Spleen (tissue), 11 donors: ENCODE measurements at regions not wholly inside any gene's neighbourhood (a gene's known extent, or its start where the extent isn't known, plus 50 kb on each side); places are given as distances from the start of the nearest gene placed in this dataset.

Source experiments
- DNase-seq: peaks from one replicate; pipeline ENCODE4 v3.0.0-alpha.2; 2020
- H3K27ac ChIP-seq, 8 donors: fragments of 200-600 bp; sonication (generic) in 7 of 8; 1 replicate in 4 of 8; 2 replicates in 4 of 8; pipeline versions ENCODE4 v1.5.0 to v1.8.0; 2016 to 2021; ENCODE audit warnings: inconsistent platforms in 4 of 8, mild to moderate bottlenecking in 4 of 8, moderate library complexity in 1 of 8
- H3K27me3 ChIP-seq, 7 donors: fragments of 200-600 bp; sonication (generic) in 6 of 7; replicated peaks in 1 of 7; 1 replicate in 4 of 7; 2 replicates in 3 of 7; pipeline versions ENCODE4 v1.5.0 to v1.8.0; 2016 to 2021; ENCODE audit warnings: inconsistent platforms in 3 of 7, mild to moderate bottlenecking in 1 of 7
- H3K36me3 ChIP-seq, 6 donors: fragments of 200-600 bp; sonication (generic) in 5 of 6; 1 replicate in 4 of 6; 2 replicates in 2 of 6; pipeline versions ENCODE4 v1.5.0 to v1.8.0; 2016 to 2021; ENCODE audit warnings: inconsistent platforms in 2 of 6
- H3K4me1 ChIP-seq, 6 donors: fragments of 200-600 bp; sonication (generic) in 5 of 6; 1 replicate in 3 of 6; 2 replicates in 3 of 6; pipeline versions ENCODE4 v1.5.0 to v1.8.0; 2016 to 2021; ENCODE audit warnings: inconsistent platforms in 3 of 6
- H3K4me3 ChIP-seq, 8 donors: fragments of 200-600 bp; sonication (generic) in 7 of 8; 1 replicate in 4 of 8; 2 replicates in 4 of 8; pipeline versions ENCODE4 v1.5.0 to v1.8.0; 2016 to 2021; ENCODE audit warnings: inconsistent platforms in 4 of 8, mild to moderate bottlenecking in 4 of 8, moderate library complexity in 2 of 8
- H3K9me3 ChIP-seq, 8 donors: fragments of 200-600 bp; sonication (generic) in 7 of 8; 1 replicate in 4 of 8; 2 replicates in 4 of 8; pipeline versions ENCODE4 v1.5.0 to v1.8.0; 2016 to 2021; ENCODE audit warnings: inconsistent platforms in 4 of 8
- CTCF ChIP-seq, 11 experiments: fragments of 200-600 bp in 7 of 11; fragments of 450-650 bp in 4 of 11; sonication (generic) in 4 of 11; IDR thresholded peaks in 8 of 11; conservative IDR thresholded peaks in 3 of 11; 1 replicate in 7 of 11; 2 replicates in 4 of 11; pipeline versions ENCODE4 v1.4.0 to v1.8.0; 2016 to 2021; ENCODE audit warnings: antibody characterized with exemption in 11 of 11, inconsistent platforms in 4 of 11, mild to moderate bottlenecking in 1 of 11
- POLR2A ChIP-seq, 3 donors: fragments of 450-650 bp; IDR thresholded peaks; one replicate each; pipeline ENCODE4 v1.5.1; 2017; ENCODE audit warnings: antibody characterized with exemption in 3 of 3, mild to moderate bottlenecking in 1 of 3
- POLR2AphosphoS5 ChIP-seq, 3 donors: sonication (generic); formaldehyde crosslinking; IDR thresholded peaks; one replicate each; pipeline ENCODE4 v1.5.1; 2017; ENCODE audit warnings: antibody characterized with exemption in 3 of 3
- WGBS, 5 donors: extraction: QIAGEN DNeasy Blood & Tissue Kit in 3 of 5; methylation state at CpG; one replicate each; pipeline versions ENCODE4 v1.1.5 to v1.1.7; 2013 to 2018; 5-methylcytosine and 5-hydroxymethylcytosine counted together
- intact Hi-C: fragments of 100-400 bp; cut with DNase I; formaldehyde crosslinking; loops from one replicate; pipeline ENCODE4 v1.15.0; 2023; ENCODE audit warnings: low total_unique reads
- donor health status: healthy with polysubstance abuse.
- donor health status: DM: no; HTN: no; CAD: no; lungs with moderate emphysema.
- donor health status: DM: no; HTN: no; CAD: no.
- donor health status: Bipolar disorder and iron deficiency.
- donor health status: healthy.
- donor health status: DM: no; HTN: no; CAD: no.
- donor health status: DM: yes; HTN: yes; CAD: no.

GRCh38 chr9:27629425-27629824 is 56.1 kb upstream of the C9orf72 start:
- TF ChIP-seq POLR2AphosphoS5 (IDR thresholded peaks at IDR 0.05): no peak
- no peak for TF ChIP-seq CTCF (IDR thresholded peaks at IDR 0.05 in 8 of 11, conservative IDR thresholded peaks at IDR 0.05 in 3 of 11)
- TF ChIP-seq POLR2A (IDR thresholded peaks at IDR 0.05): no peak
- DNase-seq: no peak
- H3K4me1 ChIP-seq: peaks cover 0 to 11% (median 0%) of the 10 kb centered on the region in 6 donors
- no peak overlapping the region for H3K27ac ChIP-seq
- no peak overlapping the region for H3K4me3 ChIP-seq
- WGBS, 5 donors: 92 to 96% (median 95%) methylated on average over 2 of the region's 2 CpGs
- no peaks in the 10 kb centered on the region for H3K27me3 ChIP-seq
- no peaks in the 10 kb centered on the region for H3K36me3 ChIP-seq
- intact Hi-C loops: no loop called here
- H3K9me3 ChIP-seq: no peaks in the 10 kb centered on the region

- no peaks in the 10 kb centered on the region for H3K27me3 ChIP-seq
- WGBS, 5 donors: 80 to 88% (median 85%) methylated on average over 6 of the region's 6 CpGs
- H3K27ac ChIP-seq: no peak overlapping the region
- H3K4me3 ChIP-seq: no peak overlapping the region
- no peak for TF ChIP-seq POLR2AphosphoS5 (IDR thresholded peaks at IDR 0.05)
- TF ChIP-seq CTCF (IDR thresholded peaks at IDR 0.05 in 8 of 11, conservative IDR thresholded peaks at IDR 0.05 in 3 of 11): no peak
- TF ChIP-seq POLR2A (IDR thresholded peaks at IDR 0.05): no peak
- no peaks in the 10 kb centered on the region for H3K9me3 ChIP-seq
- intact Hi-C loops: no loop called here
- no peaks in the 10 kb centered on the region for H3K36me3 ChIP-seq
- no peak for DNase-seq
- peaks cover 0 to 18% (median 5%) of the 10 kb centered on the region in 6 donors for H3K4me1 ChIP-seq
Measured at GRCh38 chr9:27632254-27632653, 59.0 kb upstream of the C9orf72 start.

- intact Hi-C loops: no loop called here
- WGBS, 5 donors: 38 to 53% (median 49%) methylated on average over 4 of the region's 4 CpGs
- H3K4me3 ChIP-seq: no peak overlapping the region
Measured at GRCh38 chr9:27633764-27634163, 60.5 kb upstream of the C9orf72 start.

GRCh38 chr9:27634879-27635278 is 61.6 kb upstream of the C9orf72 start:
- WGBS, 5 donors: 28 to 43% (median 35%) methylated on average over 2 of the region's 2 CpGs
- no peak for TF ChIP-seq CTCF (IDR thresholded peaks at IDR 0.05 in 8 of 11, conservative IDR thresholded peaks at IDR 0.05 in 3 of 11)
- TF ChIP-seq POLR2A (IDR thresholded peaks at IDR 0.05): no peak
- no peak for TF ChIP-seq POLR2AphosphoS5 (IDR thresholded peaks at IDR 0.05)
- no peaks in the 10 kb centered on the region for H3K9me3 ChIP-seq
- H3K27ac ChIP-seq: no peak overlapping the region
- DNase-seq: no peak
- no peaks in the 10 kb centered on the region for H3K27me3 ChIP-seq
- no peak overlapping the region for H3K4me3 ChIP-seq
- intact Hi-C loops: no loop called here
- H3K36me3 ChIP-seq: no peaks in the 10 kb centered on the region
- peaks cover 0 to 18% (median 5%) of the 10 kb centered on the region in 6 donors for H3K4me1 ChIP-seq

More at GRCh38 chr9:27633764-27634163, 60.5 kb upstream of the C9orf72 start:
- H3K27me3 ChIP-seq: no peaks in the 10 kb centered on the region
- TF ChIP-seq POLR2A (IDR thresholded peaks at IDR 0.05): no peak
- no peak for TF ChIP-seq POLR2AphosphoS5 (IDR thresholded peaks at IDR 0.05)
- TF ChIP-seq CTCF (IDR thresholded peaks at IDR 0.05 in 8 of 11, conservative IDR thresholded peaks at IDR 0.05 in 3 of 11): no peak
- no peak overlapping the region for H3K27ac ChIP-seq
- peaks cover 0 to 18% (median 5%) of the 10 kb centered on the region in 6 donors for H3K4me1 ChIP-seq
- H3K36me3 ChIP-seq: no peaks in the 10 kb centered on the region
- DNase-seq: no peak
- no peaks in the 10 kb centered on the region for H3K9me3 ChIP-seq
